DLD1 (cell line): ENCODE measurements at regions not wholly inside any gene's neighbourhood (a gene's known extent, or its start where the extent isn't known, plus 50 kb on each side); places are given as distances from the start of the nearest gene placed in this dataset.

ENCODE experiments used
- in situ Hi-C: cut with HindIII; loops from 2 replicates; pipeline ENCODE4 v1.10.0; 2017; ENCODE audit warnings: low sequenced_read_pairs

- in situ Hi-C loops, result no loop called here
Measured at GRCh38 chr2:41434991-41435390, 612.8 kb upstream of the PKDCC start.

GRCh38 chr2:41441958-41442357, 605.9 kb upstream of the PKDCC start:
- in situ Hi-C loops, result no loop called here

- in situ Hi-C loops, result no loop called here
Measured at GRCh38 chr2:41445865-41446264, 602.0 kb upstream of the PKDCC start.

- in situ Hi-C loops, result no loop called here
Measured at GRCh38 chr2:41446266-41446665, 601.6 kb upstream of the PKDCC start.

- in situ Hi-C loops, result no loop called here
Measured at GRCh38 chr2:41448221-41448620, 599.6 kb upstream of the PKDCC start.

GRCh38 chr2:41457026-41457425, 590.8 kb upstream of the PKDCC start:
- in situ Hi-C loops, result no loop called here

- in situ Hi-C loops, result no loop called here
Measured at GRCh38 chr2:41460661-41461060, 587.2 kb upstream of the PKDCC start.

DNA sequence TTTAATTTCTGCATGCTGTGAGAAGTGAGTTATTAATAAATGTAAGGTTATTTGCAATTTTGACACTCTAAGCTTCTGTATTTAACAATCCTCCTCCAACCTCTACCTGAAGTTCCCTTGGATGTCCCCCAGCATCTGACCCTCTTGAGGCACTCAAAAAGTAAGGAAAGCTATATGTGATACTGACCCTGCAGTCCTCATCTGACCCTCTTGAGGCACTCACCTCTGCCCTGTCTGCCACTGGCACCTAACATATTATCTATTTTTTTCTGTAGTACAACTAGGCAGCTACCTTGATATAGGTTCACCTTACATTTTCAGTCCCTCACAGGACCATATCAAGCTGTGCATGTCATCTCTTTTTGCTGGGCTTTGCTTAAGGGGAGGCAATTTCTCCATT, 583.4 kb upstream of the PKDCC start:
- in situ Hi-C loops, result no loop called here

DNA sequence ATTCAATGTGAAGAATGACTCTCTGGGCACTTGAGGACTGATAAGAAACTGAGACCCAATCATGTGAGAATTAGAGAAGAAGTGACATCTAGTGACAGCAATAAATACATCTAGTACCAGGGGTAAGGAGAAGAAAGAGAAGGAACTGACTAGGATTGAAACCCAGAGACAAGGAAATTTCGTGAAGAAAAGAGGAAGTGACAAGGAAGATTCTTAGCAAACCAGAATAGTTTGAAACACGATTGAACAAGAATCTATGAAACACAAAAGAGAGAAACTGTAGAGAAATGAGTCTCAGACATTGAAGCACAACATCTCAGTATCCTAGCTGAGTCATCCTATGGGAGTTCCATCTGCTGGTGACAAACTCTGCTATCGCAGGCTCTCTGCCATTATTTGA, 571.9 kb upstream of the PKDCC start:
- in situ Hi-C loops, result no loop called here

DNA sequence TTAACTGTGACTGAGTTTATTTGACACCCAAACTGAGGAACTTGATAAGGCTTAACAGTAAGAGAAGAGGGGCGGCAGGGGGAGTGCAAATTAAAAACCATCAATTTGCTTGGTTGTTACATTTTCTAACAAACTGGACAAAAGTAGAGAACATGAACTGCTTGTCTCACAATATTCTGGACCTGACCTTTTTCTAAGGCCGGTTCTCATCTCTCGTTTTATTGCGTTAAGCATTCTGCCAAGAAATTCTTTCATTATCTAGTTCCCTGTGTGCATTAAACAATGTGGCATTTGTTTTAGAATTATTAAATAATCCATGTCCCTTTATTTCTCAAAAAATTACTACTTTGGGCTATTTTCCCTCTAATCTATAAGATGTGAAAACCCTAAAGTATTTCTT, 565.2 kb upstream of the PKDCC start:
- in situ Hi-C loops, result no loop called here

DNA sequence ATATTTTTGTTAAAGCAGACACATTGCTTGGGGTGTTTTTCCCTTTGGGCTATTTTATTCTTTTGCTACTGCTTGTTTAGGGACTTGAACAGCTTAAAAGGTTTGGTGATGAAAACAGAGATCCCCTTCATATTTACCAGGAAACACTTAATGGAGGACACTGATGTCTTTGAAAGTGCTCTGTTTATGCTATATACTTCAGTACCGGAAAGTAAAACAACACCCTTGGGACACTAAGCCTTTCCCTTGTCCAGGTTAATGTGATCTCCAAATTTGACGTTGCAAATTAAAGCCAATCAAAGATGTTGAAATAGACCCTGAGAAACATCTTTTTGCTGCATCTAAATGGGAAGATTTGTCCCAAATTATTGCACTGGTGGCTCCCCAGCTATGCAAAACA, 564.6 kb upstream of the PKDCC start:
- in situ Hi-C loops, result no loop called here

DNA sequence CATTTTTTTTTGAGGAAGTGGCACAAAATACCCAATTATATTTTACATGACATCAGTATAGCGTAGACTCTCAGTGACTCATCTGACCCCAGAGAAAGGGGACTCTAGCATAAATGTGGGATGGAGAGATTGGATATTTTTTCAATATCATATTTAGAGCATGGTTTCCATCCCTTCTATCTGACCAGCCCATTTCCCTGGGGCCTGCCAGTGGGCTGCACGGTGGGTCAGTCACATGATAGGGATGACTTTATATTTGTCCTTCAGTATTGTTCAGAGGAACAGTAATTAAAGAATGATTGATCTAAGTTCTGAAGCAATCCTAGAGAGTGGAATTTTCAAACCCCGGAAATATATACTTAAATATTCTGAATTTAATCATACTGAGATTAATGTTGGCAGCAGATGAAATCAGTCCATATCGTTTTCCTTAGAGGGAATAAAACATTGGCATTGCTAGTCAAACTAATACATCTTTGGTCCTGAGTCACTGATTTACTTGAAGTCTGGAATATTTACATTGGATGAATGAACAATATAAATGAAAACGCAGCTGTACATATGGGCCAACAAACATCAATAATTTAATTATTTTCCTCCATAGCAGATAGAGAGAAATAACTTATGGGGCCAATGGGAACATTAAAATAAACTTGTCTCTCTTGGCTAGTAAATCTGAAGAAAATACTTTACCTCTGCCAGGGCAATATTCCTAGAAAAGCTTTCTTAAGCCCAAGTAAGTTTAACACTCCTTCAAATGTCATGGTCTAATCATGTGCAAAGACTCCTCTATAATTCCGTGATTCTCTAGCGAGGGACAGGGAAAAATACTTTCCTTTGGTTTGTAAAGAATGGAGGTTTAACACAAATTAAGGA, 563.6 kb upstream of the PKDCC start:
- in situ Hi-C loops, result no loop called here

GRCh38 chr2:41484858-41485234, 563.0 kb upstream of the PKDCC start:
- in situ Hi-C loops, result no loop called here

DNA sequence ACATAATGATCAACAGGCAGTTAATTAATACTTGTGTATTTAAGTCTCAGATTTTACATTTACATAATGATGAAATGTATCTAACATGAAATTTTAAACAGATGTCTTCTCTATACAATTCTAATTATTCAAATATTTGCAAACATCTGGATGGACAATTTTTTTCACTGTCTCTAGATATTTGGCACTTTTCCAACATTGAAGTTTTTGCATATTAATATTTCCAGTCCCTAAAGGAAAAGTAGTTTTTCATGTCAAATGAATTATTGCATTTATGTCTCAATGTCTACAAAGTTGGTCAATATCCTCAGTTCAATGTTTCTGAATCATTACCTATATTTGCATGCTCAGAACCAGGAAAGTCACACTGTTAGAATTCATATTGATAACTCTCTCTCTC, 560.9 kb upstream of the PKDCC start:
- in situ Hi-C loops, result no loop called here

GRCh38 chr2:41488888-41489287, 558.9 kb upstream of the PKDCC start:
- in situ Hi-C loops, result no loop called here

DNA sequence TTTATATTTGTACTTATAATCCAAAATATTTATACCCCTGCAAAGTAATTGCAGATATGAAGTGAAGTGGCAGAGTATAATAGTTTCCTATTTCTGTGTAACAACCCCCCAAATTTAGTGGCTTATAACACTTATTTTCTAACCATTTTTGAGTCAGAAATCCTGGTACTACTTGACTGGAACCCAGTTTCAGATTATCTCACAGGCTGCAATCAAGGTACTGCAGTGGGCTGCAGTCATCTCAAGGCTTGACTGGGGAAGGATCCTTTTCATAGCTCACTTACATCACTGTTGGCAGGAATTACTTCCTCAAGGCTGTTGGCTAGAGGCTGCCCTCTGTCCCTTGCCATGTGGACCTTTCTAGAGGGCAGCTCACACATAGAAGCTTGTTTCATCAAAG, 558.2 kb upstream of the PKDCC start:
- in situ Hi-C loops, result no loop called here

DNA sequence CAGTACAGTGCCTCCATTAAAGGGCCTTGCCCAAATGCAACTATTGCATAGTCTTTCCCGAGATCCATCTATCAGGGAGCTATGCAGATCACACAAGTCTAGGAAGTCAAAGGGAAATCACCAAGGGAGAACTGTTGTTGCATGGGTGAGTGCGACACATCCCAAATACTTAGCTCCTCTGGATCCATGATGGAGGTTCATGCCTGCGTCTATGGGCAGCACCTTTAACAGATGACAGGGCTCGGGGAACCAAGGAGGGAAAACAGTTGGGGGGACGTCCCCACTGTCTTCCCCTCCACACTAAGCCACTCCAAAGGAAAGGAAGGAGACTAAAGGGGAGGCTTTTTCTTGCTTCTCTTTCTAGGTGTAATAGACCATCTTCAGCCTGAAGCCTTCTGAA, 552.8 kb upstream of the PKDCC start:
- in situ Hi-C loops, result no loop called here

- in situ Hi-C loops, result no loop called here
Measured at GRCh38 chr2:41496908-41497307, 550.9 kb upstream of the PKDCC start.

DNA sequence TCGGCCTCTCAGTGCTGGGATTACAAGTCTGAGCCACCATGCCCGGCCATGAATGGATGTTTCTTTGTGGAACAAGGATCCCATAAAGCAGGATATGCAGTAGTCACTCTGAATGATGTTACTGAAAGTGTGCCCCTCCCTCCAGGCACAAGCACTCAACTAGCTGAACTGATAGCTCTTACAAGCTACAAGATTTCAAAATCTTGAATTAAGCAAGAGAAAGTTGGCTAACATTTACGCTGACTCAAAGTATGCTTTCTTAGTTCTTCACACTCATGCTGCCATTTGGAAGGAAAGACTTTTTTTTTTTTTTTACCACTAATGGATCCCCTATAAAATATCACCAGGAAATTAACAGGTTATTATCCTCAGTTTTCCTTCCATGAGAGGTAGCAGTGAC, 549.0 kb upstream of the PKDCC start:
- in situ Hi-C loops, result no loop called here

GRCh38 chr2:41500895-41501294, 546.9 kb upstream of the PKDCC start:
- in situ Hi-C loops, result no loop called here

- in situ Hi-C loops, result no loop called here
Measured at GRCh38 chr2:41502752-41503151, 545.1 kb upstream of the PKDCC start.

GRCh38 chr2:41504532-41504931, 543.3 kb upstream of the PKDCC start:
- in situ Hi-C loops, result no loop called here

DNA sequence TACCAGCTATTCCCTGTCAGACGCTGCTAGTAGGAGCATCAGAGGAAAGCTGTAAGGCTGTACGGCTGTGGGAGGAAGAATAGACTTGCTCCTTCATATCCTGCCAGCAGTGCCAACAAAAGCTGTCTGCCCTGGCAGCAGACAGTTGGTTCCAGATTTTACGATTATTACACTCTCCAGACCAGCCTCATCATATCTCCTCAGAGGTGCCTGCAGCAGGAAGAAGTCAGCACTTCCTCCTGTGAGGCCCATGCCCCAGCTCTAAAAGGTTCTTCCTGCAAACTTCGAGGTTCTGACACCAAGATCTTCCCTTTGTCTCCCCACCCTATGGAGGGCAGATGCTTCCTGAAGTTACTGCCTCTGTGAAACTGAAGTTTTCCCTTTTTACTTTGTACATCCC, 537.7 kb upstream of the PKDCC start:
- in situ Hi-C loops, result no loop called here
